ENCODE measurements at regions not wholly inside any gene's neighbourhood (a gene's known extent, or its start where the extent isn't known, plus 50 kb on each side); places are given as distances from the start of the nearest gene placed in this dataset.
"Not testable (repeated sequence)": the region's sequence is repeated elsewhere in the genome, so short reads cannot be mapped to it uniquely, and the experiment has no call there.

- 66% methylated on average over 2 of the region's 2 CpGs for WGBS, 2 donors
- Histone ChIP-seq H3K36me3 (no peaks in the 10 kb centered on the region), H3K4me1 (peaks cover 0 to 21% (median 17%) of the 10 kb centered on the region in 4 donors), H3K9me3 (no peaks in the 10 kb centered on the region), H3K4me3 (no peak overlapping the region), H3K27me3 (no peaks in the 10 kb centered on the region), H3K27ac (no peak overlapping the region)
- TF ChIP-seq POLR2A (IDR thresholded peaks at IDR 0.05) (no peak), POLR2AphosphoS5 (IDR thresholded peaks at IDR 0.05) (no peak), CTCF (IDR thresholded peaks at IDR 0.05) (no peak), EP300 (IDR thresholded peaks at IDR 0.05) (no peak)
- intact Hi-C loops (cut with DNase I): no loop called here
- DNase-seq: no peak
Observed at GRCh38 chr3:99317201-99317600, 321.2 kb upstream of the COL8A1 start.

- Histone ChIP-seq H3K27ac (no peak overlapping the region), H3K4me3 (no peak overlapping the region), H3K36me3 (no peaks in the 10 kb centered on the region), H3K9me3 (no peaks in the 10 kb centered on the region), H3K27me3 (no peaks in the 10 kb centered on the region), H3K4me1 (peaks cover 0 to 18% (median 15%) of the 10 kb centered on the region in 4 donors)
- 80 to 81% methylated on average over 3 of the region's 3 CpGs for WGBS, 2 donors
- TF ChIP-seq EP300 (IDR thresholded peaks at IDR 0.05) (no peak), POLR2AphosphoS5 (IDR thresholded peaks at IDR 0.05) (no peak), CTCF (IDR thresholded peaks at IDR 0.05) (no peak), POLR2A (IDR thresholded peaks at IDR 0.05) (no peak)
- DNase-seq: no peak
- intact Hi-C loops (cut with DNase I): no loop called here
Observed at GRCh38 chr3:99315896-99316295, 322.5 kb upstream of the COL8A1 start.

- intact Hi-C loops (cut with DNase I): no loop called here
- no peaks in the 10 kb centered on the region for H3K36me3 ChIP-seq
Observed at GRCh38 chr3:99313485-99313884, 324.9 kb upstream of the COL8A1 start.

GRCh38 chr3:99298661-99299060, 339.7 kb upstream of the COL8A1 start:
- H3K36me3 ChIP-seq: no peaks in the 10 kb centered on the region
- 92 to 94% methylated on average over 1 of the region's 1 CpG for WGBS, 2 donors
- no peak for DNase-seq
- H3K27ac ChIP-seq: no peak overlapping the region
- H3K4me3 ChIP-seq: no peak overlapping the region
- H3K4me1 ChIP-seq: no peaks in the 10 kb centered on the region
- no peaks in the 10 kb centered on the region for H3K9me3 ChIP-seq
- no peak for TF ChIP-seq POLR2AphosphoS5 (IDR thresholded peaks at IDR 0.05)
- no peak for TF ChIP-seq CTCF (IDR thresholded peaks at IDR 0.05)
- no peak for TF ChIP-seq POLR2A (IDR thresholded peaks at IDR 0.05)
- no peak for TF ChIP-seq EP300 (IDR thresholded peaks at IDR 0.05)
- intact Hi-C loops (cut with DNase I): no loop called here
- no peaks in the 10 kb centered on the region for H3K27me3 ChIP-seq

More at GRCh38 chr3:99313485-99313884, 324.9 kb upstream of the COL8A1 start:
- Histone ChIP-seq H3K4me1 (peaks cover 0 to 4% (median 0%) of the 10 kb centered on the region in 4 donors), H3K27ac (no peak overlapping the region), H3K4me3 (no peak overlapping the region), H3K27me3 (no peaks in the 10 kb centered on the region), H3K9me3 (peaks cover 0 to 12% (median 4%) of the 10 kb centered on the region in 4 donors)
- no peak for DNase-seq
- no peak for TF ChIP-seq POLR2AphosphoS5 (IDR thresholded peaks at IDR 0.05)
- no peak for TF ChIP-seq CTCF (IDR thresholded peaks at IDR 0.05)
- no peak for TF ChIP-seq EP300 (IDR thresholded peaks at IDR 0.05)
- no peak for TF ChIP-seq POLR2A (IDR thresholded peaks at IDR 0.05)

- no peaks in the 10 kb centered on the region for H3K27me3 ChIP-seq
- no peak for DNase-seq
- no peaks in the 10 kb centered on the region for H3K4me1 ChIP-seq
- H3K36me3 ChIP-seq: no peaks in the 10 kb centered on the region
- no peaks in the 10 kb centered on the region for H3K9me3 ChIP-seq
- WGBS, 2 donors: 83 to 97% methylated on average over 1 of the region's 1 CpG
- no peak overlapping the region for H3K4me3 ChIP-seq
- no peak for TF ChIP-seq POLR2AphosphoS5 (IDR thresholded peaks at IDR 0.05)
- no peak for TF ChIP-seq CTCF (IDR thresholded peaks at IDR 0.05)
- no peak for TF ChIP-seq EP300 (IDR thresholded peaks at IDR 0.05)
- TF ChIP-seq POLR2A (IDR thresholded peaks at IDR 0.05): no peak
- no peak overlapping the region for H3K27ac ChIP-seq
- intact Hi-C loops (cut with DNase I): no loop called here
Observed at GRCh38 chr3:99295836-99296235, 342.6 kb upstream of the COL8A1 start.

GRCh38 chr3:99294092-99294491, 344.3 kb upstream of the COL8A1 start:
- H3K36me3 ChIP-seq, H3K27me3 ChIP-seq: not testable (repeated sequence)
- 8 to 30% methylated on average over 8 of the region's 8 CpGs for WGBS, 2 donors

More at GRCh38 chr3:99294092-99294491, 344.3 kb upstream of the COL8A1 start:
- H3K4me1 ChIP-seq; intact Hi-C loops (cut with DNase I); H3K27ac ChIP-seq; DNase-seq; H3K9me3 ChIP-seq; H3K4me3 ChIP-seq: not testable (repeated sequence)

Data from sigmoid colon (tissue), 6 donors.